HG02678 (cell line): ENCODE measurements at regions not wholly inside any gene's neighbourhood (a gene's known extent, or its start where the extent isn't known, plus 50 kb on each side); places are given as distances from the start of the nearest gene placed in this dataset.

ENCODE experiments used
- ATAC-seq: cut with Tn5 transposase; IDR thresholded peaks from one replicate; pipeline ENCODE4 v1.9.1; 2021; ENCODE audit warnings: mild to moderate bottlenecking, moderate library complexity; ENCODE audit not compliant: unreplicated experiment

GRCh38 chr7:42624471-42624870 lies 287.4 kb downstream of the C7orf25 start:
- no peak for ATAC-seq

DNA sequence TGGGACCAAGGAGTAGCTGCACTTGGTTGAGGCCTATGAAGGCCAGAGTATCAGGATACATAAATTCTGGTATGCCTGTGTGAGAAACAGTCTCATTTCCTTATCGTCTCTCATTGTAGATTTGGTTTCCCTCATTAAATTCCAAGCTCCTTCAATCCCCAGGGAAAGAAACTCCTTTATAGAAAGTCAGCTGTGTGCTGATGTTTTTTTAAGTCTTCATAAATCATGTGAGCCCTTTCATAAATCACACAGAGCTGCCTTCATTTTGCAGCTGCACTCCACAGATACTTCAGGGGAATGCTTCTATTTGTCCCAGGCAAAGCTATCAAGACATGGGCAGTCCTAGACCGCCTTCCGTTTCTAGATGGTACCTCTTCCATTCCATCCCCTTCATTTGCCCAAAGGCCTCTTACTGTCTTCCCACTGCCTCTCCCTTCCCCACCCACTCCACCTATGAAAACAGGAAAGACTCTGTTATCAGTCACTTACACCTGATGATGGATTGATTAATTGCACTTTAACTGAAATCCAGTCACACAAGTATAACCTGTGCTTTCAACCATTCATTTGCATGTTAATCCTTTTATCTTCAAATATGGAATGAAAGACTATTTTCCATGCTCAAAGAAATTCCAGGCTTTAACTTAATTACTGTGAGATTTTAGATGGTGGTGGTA lies 290.2 kb downstream of the C7orf25 start:
- no peak for ATAC-seq

DNA sequence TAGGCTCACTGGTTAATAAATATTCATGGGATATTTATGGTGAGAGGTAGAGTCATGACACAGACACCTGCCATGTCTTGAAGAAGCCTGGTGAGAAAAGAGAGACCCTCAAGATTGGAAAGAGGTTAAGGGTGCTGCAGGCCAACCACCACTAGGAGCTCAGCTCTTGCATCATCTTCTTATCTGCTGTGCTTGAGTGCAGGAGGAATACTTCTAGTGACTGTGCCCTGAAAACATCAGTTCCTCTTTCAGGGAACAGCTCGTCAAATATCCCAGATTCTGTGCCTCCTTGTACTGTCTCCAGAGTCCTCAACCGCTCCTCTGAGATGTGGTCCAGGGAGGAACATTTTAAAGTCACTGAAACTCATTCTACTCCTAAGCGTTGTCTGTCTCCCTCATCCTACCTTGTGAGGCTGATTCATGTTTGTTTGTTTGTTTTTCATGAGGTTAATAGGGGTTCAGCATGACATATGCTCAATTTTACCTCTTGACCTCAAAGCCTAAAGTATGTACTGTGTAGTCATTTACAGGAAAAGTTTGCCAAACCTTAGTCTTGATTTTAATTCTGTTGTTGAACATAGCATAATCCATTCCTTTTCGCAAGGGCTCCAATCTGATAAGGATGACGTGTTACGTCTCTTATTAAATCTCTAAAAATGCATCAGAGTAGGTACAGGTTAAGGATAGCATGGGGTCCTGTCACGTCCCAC lies 293.1 kb downstream of the C7orf25 start:
- ATAC-seq = no peak

DNA sequence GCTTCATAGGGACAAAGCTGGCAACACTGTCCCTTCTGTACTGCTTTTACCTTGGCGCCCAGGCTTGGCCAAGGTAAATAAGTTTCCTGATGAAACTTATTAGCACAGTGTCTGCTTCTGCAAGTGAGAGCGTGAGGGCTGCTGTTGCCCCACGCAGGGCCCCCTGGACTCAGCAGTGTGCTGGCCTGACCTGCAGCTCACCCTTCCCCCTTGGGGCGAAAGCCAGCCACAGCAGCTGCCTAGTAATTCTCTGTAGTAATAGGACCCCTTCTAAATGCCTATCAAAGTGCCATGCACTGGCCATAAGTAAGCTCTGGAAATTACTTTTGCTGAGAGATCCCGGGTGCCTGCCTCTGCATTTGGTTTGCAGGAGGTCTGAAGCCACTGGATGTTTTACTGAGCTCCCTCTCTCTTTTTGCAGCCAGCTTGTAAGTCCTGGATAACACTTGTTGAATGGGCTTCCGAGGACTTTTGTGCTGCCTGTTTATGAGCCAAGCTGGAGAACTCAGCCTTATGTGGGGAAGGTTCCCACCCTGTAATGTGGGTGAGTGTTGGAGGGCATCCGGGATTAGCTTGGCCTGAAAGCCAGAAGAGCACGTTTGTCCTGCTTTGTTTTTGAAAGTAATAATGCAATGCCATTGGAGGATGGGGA lies 293.9 kb downstream of the C7orf25 start:
- no peak for ATAC-seq

DNA sequence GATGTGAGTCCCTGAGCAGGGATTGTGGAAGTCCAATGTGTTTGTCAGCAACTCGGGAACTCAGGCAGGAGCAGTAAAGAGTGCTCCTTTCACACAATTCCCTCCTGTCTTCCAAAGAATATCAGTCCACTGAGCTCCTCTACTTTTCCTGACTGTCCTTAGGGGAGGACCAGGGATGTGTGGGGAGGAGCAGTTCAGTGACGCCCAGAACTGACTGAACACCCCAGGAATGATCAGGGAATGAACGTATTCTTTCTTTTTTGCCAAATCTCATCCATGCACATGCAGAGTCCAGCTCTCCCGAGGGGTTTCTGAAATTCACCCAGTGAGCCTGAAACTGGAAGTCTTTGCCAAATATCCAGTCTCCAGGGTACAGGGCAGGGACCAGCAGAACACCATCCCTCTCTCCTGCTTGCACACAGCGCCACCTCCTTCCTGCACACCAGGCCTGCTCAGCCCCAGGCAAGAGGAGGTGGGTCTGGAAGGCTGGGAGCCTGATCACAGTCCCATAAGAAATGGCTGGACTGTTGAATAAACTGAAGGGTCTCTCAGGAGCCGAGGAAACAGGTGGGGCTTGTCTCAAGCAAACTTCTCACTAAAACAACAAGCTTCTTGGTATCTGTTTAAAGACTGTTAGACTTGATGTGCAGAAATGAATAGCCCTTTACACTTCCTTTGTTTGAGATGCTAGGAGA lies 294.7 kb downstream of the C7orf25 start:
- ATAC-seq = no peak

DNA sequence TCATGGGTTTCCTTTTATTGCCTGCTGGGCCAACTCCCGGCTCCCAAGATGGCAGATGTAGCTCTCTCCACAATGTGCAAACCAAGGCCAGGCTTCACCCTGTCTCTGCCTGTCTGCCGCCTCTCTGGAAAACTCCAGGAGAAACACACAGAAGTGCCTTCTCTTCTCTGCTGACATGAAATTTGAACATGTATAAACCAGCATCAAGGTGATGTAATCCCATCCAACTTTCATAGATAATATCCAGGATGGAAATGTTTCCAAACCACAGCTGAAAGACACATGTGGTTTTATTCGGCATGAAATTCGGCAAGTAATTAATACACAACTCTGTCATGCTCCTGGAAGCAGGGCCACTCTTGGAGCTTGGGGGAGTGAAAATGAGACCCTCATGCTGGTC lies 297.2 kb downstream of the C7orf25 start:
- no peak for ATAC-seq

DNA sequence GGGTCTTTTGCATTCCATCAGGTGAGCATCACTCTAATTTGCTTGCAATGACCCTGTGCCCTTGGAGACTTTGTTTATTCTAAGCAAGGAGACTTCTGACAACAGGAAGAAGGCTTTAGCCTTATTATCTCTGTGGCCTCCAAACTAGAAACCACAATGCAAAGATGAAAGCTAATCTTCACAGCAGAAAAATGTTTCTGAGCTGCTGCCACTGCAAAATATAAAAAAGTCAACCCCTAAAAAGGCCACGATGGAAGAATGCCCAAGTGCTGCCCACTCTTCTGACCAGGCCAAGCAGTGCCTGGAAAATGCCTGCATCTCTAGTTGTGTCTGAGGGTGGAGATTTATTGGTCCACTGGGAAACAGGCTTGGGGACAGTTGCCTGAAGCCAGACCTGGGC lies 299.9 kb downstream of the C7orf25 start:
- no peak for ATAC-seq

- no peak for ATAC-seq
Observed at GRCh38 chr7:42611289-42611928, 300.5 kb downstream of the C7orf25 start.

- no peak for ATAC-seq
Observed at GRCh38 chr7:42606193-42606905, 305.5 kb downstream of the C7orf25 start.

DNA sequence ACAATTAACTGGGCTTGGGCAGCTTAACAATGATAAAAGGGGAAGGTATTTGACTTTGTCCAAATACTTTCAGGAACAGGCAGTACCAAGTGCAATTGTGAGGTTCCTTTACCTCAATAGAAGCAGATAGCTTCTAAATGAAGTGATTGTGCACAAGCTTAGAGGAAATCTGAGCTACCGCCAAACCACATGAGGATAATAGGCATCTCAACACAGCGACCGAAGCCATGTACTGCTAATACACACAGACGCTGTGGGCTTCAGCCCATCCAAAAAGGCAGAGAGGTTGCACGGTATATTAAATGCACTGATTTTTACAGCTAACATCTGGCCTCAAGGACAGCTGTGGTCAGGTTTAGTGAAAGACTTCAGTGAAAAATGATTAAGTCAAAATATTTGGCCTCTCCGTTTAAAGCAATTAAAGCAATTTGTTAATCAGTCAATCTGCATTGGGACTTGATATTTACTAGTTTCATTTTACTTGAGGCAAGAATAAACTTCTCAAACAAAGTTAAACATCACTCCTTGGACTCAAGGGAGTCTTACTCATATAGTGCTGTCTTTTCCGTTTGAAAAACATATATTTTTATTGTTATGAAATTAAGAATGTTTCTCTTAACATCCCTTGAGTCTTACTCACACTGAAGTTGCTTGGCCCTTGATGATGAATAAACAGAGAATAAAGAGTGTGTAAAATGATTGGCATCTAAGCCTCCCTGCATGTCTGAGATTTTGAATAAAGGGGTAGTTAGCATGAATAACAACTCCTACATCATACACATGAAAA lies 306.3 kb downstream of the C7orf25 start:
- ATAC-seq = no peak

- no peak for ATAC-seq
Observed at GRCh38 chr7:42603496-42603895, 308.4 kb downstream of the C7orf25 start.

GRCh38 chr7:42597300-42597699 lies 314.6 kb downstream of the C7orf25 start:
- no peak for ATAC-seq

- ATAC-seq = no peak
Observed at GRCh38 chr7:42596737-42597136, 315.1 kb downstream of the C7orf25 start.

- ATAC-seq = no peak
Observed at GRCh38 chr7:42593860-42594259, 318.0 kb downstream of the C7orf25 start.

- no peak for ATAC-seq
Observed at GRCh38 chr7:42590771-42591310, 321.0 kb downstream of the C7orf25 start.

DNA sequence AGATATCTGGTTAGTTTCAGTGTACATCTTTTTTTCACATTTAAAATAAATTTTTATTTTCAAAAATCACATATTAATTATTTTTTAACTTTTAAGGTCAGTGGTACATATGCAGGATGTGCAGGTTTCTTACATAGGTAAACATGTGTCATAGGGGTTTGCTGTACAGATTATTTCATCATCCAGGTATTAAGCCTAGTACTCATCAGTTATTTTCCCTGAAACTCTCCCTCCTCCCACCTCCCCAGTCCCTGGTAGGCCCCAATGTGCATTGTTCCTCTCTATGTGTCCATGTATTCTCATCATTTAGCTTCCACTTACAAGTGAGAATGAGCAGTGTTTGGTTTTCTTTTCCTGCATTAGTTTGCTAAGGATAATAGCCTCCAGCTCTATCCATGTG lies 323.0 kb downstream of the C7orf25 start:
- no peak for ATAC-seq

DNA sequence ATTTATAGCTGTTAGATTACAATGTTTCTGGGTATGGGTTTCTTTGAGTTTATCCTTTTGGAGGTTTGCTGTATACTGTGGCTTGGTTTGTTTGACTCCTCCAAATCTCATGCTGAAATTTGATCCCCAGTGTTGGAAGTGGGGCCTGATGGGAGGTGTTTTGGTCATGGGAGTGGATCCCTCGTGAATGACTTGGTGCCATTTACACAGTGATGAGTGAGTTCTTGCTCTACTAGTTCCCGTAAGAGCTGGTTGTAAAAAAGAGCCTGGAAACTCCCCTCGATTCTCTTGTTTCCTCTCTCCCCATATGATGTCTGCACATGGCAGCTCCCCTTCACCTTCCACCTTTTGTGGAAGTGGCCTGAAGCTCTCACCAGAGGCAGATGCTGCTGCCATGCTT lies 324.1 kb downstream of the C7orf25 start:
- ATAC-seq = no peak

GRCh38 chr7:42580061-42580460 lies 331.8 kb downstream of the C7orf25 start:
- ATAC-seq = no peak

GRCh38 chr7:42575171-42575570 lies 336.7 kb downstream of the C7orf25 start:
- no peak for ATAC-seq
